ENCODE measurements at regions not wholly inside any gene's neighbourhood (a gene's known extent, or its start where the extent isn't known, plus 50 kb on each side); places are given as distances from the start of the nearest gene placed in this dataset.

DNA sequence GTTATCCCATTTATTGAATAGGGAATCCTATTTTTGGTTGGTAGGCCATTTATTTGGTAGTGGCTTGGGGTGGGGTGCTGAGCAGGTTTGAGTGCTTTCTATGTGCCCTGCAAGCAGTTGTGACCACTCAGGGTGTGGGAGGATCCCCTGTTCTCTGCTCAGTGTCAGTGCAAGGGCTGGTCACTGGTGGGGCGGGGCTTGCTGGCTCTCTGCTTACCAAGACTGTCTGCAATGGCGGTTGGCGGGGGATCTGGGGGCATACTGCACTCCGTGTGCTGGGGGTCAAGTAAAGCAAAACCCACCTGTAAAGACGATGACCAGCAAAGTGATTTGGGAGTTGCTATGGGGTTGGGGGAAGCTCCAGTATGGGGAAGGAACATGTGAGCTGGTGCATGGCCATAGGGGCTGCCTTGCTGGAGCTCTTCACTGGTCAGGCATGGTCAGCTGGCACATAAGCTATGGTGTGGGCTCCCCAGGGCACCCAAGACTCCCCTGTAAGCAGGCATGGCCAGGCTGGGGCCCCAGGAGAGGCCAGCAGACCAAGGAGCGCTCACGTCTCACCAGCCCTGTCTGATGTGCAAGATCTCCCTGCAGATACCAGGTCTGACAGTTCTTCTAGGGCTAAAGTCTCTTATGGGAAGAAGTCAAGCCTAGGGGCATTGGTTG lies 83.0 kb upstream of the GRXCR1 start:
- intact Hi-C loops (cut with micrococcal nuclease) = no loop called here
- H3K36me3 Mint-ChIP-seq = no peaks in the 10 kb centered on the region
- peaks cover 0 to 14% (median 2%) of the 10 kb centered on the region in 7 donors for H3K9me3 Mint-ChIP-seq
- H3K27ac Mint-ChIP-seq = no peak overlapping the region
- no peak overlapping the region for H3K4me3 ChIP-seq (replicated peaks in 1 of 3; ENCODE audit: low read depth in 2 of 3, low read length in 3 of 3)
- H2AFZ ChIP-seq (ENCODE audit: insufficient read depth, low read depth, low read length, poor library complexity, severe bottlenecking) = no peak overlapping the region
- no peaks in the 10 kb centered on the region for H3K27me3 ChIP-seq (ENCODE audit: control insufficient read depth in 2 of 2, insufficient read depth in 2 of 2, low read length in 2 of 2)
- H3K36me3 ChIP-seq (replicated peaks in 1 of 2; ENCODE audit: control insufficient read depth in 1 of 2, insufficient read depth in 2 of 2, low read length in 2 of 2) = no peaks in the 10 kb centered on the region
- no peaks in the 10 kb centered on the region for H3K4me1 ChIP-seq (ENCODE audit: control insufficient read depth in 1 of 2, insufficient read depth in 2 of 2, low read length in 2 of 2)
- DNase-seq = no peak
- peaks cover 0 to 9% of the 10 kb centered on the region in 2 donors for H3K9me3 ChIP-seq (replicated peaks in 1 of 2; ENCODE audit: control insufficient read depth in 1 of 2, insufficient read depth in 1 of 2, low read length in 2 of 2)
- H3K27me3 Mint-ChIP-seq (ENCODE audit: low read depth in 3 of 3) = peaks cover 0 to 3% (median 2%) of the 10 kb centered on the region in 3 donors
- H3K9ac ChIP-seq (ENCODE audit: insufficient read depth, low read length, poor library complexity, severe bottlenecking) = no peak overlapping the region
- no peak overlapping the region for H3K4me3 Mint-ChIP-seq
- TF ChIP-seq, protein P1, sequence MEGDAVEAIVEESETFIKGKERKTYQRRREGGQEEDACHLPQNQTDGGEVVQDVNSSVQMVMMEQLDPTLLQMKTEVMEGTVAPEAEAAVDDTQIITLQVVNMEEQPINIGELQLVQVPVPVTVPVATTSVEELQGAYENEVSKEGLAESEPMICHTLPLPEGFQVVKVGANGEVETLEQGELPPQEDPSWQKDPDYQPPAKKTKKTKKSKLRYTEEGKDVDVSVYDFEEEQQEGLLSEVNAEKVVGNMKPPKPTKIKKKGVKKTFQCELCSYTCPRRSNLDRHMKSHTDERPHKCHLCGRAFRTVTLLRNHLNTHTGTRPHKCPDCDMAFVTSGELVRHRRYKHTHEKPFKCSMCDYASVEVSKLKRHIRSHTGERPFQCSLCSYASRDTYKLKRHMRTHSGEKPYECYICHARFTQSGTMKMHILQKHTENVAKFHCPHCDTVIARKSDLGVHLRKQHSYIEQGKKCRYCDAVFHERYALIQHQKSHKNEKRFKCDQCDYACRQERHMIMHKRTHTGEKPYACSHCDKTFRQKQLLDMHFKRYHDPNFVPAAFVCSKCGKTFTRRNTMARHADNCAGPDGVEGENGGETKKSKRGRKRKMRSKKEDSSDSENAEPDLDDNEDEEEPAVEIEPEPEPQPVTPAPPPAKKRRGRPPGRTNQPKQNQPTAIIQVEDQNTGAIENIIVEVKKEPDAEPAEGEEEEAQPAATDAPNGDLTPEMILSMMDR (IDR thresholded peaks at IDR 0.05) = no peak
- H4K20me1 ChIP-seq (ENCODE audit: insufficient read depth, low read length) = no peaks in the 10 kb centered on the region
- H3K4me2 ChIP-seq (replicated peaks; ENCODE audit: extremely low read depth, low read length, poor library complexity, severe bottlenecking) = no peak overlapping the region
- H3K27ac ChIP-seq (ENCODE audit: low read depth in 1 of 2, low read length in 2 of 2) = no peak overlapping the region
- 98% methylated on average over 7 of the region's 7 CpGs for WGBS (ENCODE audit: insufficient coverage)
- no peaks in the 10 kb centered on the region for H3K79me2 ChIP-seq (ENCODE audit: insufficient read depth, low read length)
- H3K4me1 Mint-ChIP-seq = no peaks in the 10 kb centered on the region

DNA sequence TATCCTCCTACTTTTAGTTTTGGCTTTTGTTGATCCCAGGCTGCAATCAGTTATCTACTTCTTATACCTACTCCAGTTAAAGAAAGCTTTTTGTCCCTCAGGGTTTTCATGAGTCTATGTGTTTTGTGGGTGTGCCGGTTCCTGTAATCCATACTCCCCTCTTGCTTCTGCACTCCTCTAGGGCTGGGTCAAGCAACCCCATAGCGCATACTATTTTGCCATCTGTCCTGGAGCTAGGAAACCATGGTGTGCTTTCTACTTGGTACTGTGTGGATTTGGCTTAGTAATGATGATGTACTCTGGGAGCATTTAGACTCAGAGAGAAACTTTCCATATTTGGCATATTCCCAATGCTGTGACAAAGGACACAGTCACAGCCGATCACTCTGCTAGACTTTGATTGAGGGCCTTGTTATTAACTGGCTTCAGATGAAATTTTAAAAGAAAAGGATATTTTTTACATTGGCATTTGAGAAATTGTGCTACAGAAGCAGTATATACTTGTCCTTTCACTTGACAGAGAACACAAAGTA lies 86.1 kb upstream of the GRXCR1 start:
- TF ChIP-seq, protein P1 (IDR thresholded peaks at IDR 0.05) = no peak
- Mint-ChIP-seq H3K27me3 (ENCODE audit: low read depth in 3 of 3) (peaks cover 0 to 2% (median 0%) of the 10 kb centered on the region in 3 donors), H3K4me3 (no peak overlapping the region), H3K27ac (no peak overlapping the region), H3K4me1 (no peaks in the 10 kb centered on the region), H3K36me3 (no peaks in the 10 kb centered on the region), H3K9me3 (peaks cover 7 to 36% (median 14%) of the 10 kb centered on the region in 7 donors)
- Histone ChIP-seq H4K20me1 (ENCODE audit: insufficient read depth, low read length) (no peaks in the 10 kb centered on the region), H2AFZ (ENCODE audit: insufficient read depth, low read depth, low read length, poor library complexity, severe bottlenecking) (no peak overlapping the region), H3K27ac (ENCODE audit: low read depth in 1 of 2, low read length in 2 of 2) (no peak overlapping the region), H3K9ac (ENCODE audit: insufficient read depth, low read length, poor library complexity, severe bottlenecking) (no peak overlapping the region), H3K4me1 (ENCODE audit: control insufficient read depth in 1 of 2, insufficient read depth in 2 of 2, low read length in 2 of 2) (no peaks in the 10 kb centered on the region), H3K79me2 (ENCODE audit: insufficient read depth, low read length) (no peaks in the 10 kb centered on the region), H3K4me2 (replicated peaks; ENCODE audit: extremely low read depth, low read length, poor library complexity, severe bottlenecking) (no peak overlapping the region), H3K27me3 (ENCODE audit: control insufficient read depth in 2 of 2, insufficient read depth in 2 of 2, low read length in 2 of 2) (no peaks in the 10 kb centered on the region), H3K9me3 (replicated peaks in 1 of 2; ENCODE audit: control insufficient read depth in 1 of 2, insufficient read depth in 1 of 2, low read length in 2 of 2) (peaks cover 4 to 24% of the 10 kb centered on the region in 2 donors), H3K4me3 (replicated peaks in 1 of 3; ENCODE audit: low read depth in 2 of 3, low read length in 3 of 3) (no peak overlapping the region), H3K36me3 (replicated peaks in 1 of 2; ENCODE audit: control insufficient read depth in 1 of 2, insufficient read depth in 2 of 2, low read length in 2 of 2) (no peaks in the 10 kb centered on the region)
- no peak for DNase-seq
- WGBS (ENCODE audit: insufficient coverage) = no CpG with 5 or more reads among the region's 3 CpGs
- intact Hi-C loops (cut with micrococcal nuclease) = no loop called here

Measured in CD14-positive monocyte (primary cell).